Endothelial cell of hepatic sinusoid (primary cell): ENCODE measurements at regions not wholly inside any gene's neighbourhood (a gene's known extent, or its start where the extent isn't known, plus 50 kb on each side); places are given as distances from the start of the nearest gene placed in this dataset.

Experiments used
- in situ Hi-C: cut with HindIII; loops from 2 replicates; pipeline ENCODE4 v1.10.0; 2017; ENCODE audit warnings: low sequenced_read_pairs

GRCh38 chr1:18010408-18010807, 97.2 kb upstream of the IGSF21 start:
- in situ Hi-C loops = no loop called here

- in situ Hi-C loops = no loop called here
Measured at GRCh38 chr1:18010945-18011344, 96.7 kb upstream of the IGSF21 start.

GRCh38 chr1:18011703-18012102, 95.9 kb upstream of the IGSF21 start:
- in situ Hi-C loops = no loop called here

DNA sequence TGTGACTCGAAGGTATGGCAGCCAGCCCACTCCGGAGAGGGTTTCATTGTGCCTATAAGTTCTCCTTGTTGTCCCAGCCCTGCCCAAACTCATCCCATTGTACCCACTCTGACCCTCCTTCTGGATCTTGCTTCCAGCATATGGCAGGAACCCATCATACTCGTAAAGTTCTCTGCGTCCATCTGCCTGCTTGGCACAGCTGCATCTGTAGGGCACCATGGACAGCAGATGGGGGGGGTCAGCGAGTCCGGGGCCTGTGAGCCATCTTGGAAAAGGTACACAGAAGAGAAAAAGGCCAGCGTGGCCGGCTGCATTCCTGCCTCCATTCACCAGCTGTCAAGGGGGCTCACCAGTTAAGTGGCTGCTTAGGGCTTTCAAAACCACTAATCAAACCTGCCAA, 94.9 kb upstream of the IGSF21 start:
- in situ Hi-C loops = no loop called here

- in situ Hi-C loops = no loop called here
Measured at GRCh38 chr1:18013216-18013615, 94.4 kb upstream of the IGSF21 start.

- in situ Hi-C loops = no loop called here
Measured at GRCh38 chr1:18015719-18016118, 91.9 kb upstream of the IGSF21 start.

DNA sequence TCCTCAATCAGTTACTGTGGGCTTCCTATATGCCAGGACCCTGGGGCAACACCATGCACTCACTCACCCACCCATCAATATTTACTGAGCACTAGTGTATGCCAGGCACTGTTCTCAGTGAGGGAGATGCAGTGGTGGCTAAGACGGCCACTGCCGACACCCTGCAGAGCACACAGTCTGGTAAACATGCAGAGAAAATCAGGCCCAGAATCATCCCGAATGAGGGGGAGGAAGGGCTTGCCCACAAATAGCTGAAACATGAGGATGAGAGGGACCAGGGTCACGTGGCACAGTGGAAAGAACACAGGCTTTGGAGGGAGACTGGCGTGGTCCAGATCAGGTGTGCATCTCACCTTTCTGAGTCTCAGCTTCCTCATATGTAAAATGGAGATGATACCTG, 89.2 kb upstream of the IGSF21 start:
- in situ Hi-C loops = no loop called here

- in situ Hi-C loops = no loop called here
Measured at GRCh38 chr1:18020021-18020817, 87.4 kb upstream of the IGSF21 start.

DNA sequence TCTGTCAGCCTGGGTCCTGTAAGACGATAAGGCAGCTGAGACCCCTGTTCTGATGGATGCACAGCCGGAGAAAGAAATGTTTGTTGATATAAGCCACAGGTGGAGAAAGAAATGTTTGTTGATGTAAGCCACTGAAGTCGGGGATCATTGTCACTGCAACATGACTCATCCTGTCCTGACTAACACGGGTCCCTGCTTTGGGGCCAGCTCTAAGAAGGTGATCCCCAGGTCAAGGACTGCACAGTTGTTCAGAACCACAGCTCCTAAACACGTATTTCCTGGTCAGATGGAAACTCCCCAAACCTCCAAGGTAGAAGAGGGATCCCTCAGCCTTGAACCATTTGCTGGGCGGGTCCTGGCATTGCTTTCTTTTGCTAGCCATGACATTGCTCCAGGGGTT, 86.4 kb upstream of the IGSF21 start:
- in situ Hi-C loops = no loop called here

DNA sequence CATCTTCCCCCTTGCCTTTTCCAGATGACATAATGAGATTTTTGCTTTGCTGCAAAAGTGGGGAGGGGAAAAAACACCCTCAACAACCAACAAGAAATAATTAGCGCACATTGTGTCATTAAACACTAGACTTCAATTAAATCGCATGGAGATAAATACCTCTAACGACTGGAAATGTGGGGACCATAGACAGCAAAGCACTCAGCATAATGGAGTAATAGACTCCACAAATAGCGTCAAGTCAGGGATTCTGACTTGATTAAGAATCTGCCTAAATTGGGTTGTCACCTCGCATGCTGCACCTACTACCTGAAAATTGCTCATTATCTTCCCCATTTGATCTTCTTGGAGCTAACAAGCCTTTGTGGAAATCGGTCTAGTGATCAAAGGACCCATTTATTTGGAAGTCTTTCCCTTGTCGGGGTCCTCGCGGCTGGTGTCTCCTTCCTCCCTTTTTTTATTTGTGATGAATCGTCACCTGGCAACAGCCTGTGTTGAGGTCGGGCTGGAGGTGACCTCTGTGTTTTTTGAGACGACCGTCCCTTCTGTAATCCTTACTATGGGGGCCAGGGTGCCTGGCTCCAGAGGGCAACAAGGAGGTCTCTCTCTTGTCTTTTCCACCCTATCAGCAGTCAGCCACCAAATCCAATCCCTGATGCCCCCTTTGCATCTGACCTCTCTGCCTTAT, 75.3 kb upstream of the IGSF21 start:
- in situ Hi-C loops = no loop called here

DNA sequence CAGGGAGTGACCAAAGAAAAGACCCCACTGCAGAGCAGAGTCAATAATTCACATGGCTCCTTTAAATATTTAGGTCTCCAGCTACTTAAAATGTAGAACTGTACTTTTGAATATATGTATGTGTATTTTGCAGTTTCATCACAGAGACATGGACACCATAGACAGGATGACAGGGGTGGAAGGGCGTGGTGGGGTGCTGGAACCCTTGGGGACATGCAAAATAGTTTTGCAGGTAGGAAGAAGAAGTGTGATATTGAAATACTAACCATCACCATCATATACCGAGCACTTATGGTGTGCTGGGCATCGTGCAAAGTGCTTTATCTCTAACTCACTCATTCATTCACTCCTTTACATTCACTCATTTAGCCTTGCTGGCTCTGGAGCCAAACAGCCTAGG, 72.5 kb upstream of the IGSF21 start:
- in situ Hi-C loops = no loop called here

DNA sequence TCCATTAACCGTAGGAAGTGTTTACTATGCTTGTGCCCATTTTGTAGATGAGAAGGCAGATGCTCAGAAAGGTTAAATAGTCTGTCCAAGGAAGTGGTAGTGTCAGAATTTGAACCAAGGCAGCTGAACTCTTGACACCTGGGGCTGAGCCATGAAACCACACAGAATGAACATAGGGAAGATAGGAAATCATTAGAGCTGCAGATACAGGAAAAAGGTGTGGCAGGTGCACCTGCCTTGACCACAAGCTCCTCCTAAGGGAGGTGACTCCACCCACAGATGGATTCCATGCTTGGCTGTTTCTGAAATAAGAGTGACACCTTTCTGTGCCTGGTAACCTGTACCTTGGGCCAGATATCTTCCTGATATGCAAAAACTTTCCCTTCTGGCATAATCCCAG, 69.9 kb upstream of the IGSF21 start:
- in situ Hi-C loops = no loop called here

DNA sequence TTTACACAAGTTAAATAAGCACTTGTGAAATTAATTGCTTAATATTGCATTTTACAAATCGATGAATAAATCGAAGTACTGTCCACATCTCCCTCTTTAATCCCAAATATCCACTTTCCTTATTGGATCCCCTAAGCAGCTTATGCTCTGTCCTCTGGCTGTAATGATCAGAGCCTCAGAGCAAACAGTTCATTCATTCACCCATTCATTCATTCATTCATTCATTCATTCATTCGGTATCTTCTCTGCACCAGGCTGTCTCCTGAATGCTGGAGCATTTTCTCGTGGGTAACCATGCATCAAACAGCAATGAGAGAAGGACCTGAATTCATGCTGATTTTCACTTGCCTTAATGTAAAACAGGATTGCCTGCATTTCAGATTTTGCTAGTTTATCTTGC, 69.5 kb upstream of the IGSF21 start:
- in situ Hi-C loops = no loop called here

DNA sequence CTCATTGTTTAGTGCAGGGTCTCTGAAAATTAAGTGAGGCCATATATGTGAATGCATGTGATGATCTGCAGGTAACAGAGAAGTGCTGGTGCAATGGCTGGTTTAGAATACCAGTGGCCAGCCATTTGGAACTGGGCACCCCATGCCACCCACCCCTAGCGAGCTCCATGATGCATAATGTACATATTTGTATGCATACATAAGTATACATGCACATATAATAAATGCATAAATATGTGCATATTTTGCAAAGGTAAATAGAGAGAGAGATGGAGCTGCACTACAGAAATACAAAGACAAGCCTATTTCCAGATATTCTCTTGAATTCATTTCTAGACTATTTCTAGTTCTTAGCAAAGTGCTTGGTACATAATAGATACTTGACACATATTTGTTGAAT, 68.5 kb upstream of the IGSF21 start:
- in situ Hi-C loops = no loop called here

DNA sequence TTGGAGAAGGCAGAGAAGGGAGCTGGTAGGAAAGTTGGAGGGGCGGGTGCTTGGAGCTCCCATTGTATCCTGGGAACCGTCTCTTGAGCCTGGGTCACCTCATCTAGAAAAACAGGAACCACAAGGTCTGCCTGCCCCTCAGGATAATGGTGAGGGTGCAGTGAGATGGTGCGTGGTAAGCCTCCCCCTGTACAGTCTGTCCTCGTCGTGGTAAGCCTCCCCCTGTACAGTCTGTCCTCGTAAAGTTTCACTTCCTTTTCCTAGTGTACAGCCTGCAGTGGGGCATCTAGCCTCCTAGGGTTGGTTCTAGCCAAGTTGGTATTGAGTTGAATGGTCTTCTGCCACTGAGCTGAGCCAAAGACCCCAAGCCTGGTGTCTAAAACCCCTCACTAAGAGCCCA, 66.5 kb upstream of the IGSF21 start:
- in situ Hi-C loops = no loop called here

DNA sequence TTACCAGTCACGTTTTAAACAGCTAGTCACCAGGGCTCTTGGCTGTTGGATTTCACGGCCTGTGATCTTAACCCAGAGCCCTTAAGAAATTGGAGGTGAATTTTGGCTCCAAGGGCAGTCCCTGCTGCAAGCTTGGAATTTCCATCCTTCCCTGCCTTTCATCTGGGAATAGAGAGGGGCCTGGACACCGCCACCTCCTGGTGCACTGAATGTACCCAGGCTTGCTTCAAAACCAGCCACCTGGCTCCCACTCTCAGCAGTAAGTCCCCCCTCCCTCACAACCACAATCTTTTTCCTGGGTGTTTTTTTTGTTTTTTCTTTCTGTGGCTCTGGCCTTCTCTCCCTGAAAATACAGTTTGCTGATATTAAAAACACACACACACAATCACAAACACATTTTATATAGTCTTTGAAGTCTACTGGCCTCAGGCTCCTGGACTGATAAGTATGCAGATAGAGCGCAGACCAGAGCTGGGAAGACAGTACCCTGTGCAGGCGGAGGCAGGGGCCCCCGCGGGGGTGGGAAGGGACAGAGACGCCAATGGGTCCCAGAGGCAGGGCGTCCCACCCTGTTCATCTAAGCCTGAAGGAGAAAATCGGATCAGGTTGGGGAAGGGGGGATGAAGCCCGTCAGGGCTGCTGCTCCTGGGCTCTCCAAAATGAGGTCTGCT, 65.8 kb upstream of the IGSF21 start:
- in situ Hi-C loops = no loop called here

- in situ Hi-C loops = no loop called here
Measured at GRCh38 chr1:18043871-18044270, 63.7 kb upstream of the IGSF21 start.

DNA sequence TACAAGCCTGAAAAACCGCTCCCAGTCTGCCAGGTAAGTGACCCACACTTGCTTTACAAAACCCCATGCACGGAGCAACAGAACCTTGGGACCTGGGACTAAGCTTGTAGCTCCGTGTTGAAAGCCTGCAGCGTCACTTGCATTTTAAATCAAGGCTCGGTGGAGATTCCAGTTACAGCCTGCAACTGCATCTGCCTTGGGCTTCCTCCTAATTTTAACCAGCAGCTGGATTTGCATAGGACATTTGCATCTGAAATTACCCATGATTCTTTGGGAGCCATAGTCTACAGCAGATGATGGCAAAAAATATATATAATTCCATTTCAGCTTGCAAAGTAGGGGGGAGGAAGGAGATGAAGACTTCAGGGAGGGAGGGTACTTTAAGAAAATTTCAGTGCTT, 62.4 kb upstream of the IGSF21 start:
- in situ Hi-C loops = no loop called here

- in situ Hi-C loops = no loop called here
Measured at GRCh38 chr1:18045621-18046020, 62.0 kb upstream of the IGSF21 start.

GRCh38 chr1:18047122-18047521, 60.5 kb upstream of the IGSF21 start:
- in situ Hi-C loops = no loop called here

DNA sequence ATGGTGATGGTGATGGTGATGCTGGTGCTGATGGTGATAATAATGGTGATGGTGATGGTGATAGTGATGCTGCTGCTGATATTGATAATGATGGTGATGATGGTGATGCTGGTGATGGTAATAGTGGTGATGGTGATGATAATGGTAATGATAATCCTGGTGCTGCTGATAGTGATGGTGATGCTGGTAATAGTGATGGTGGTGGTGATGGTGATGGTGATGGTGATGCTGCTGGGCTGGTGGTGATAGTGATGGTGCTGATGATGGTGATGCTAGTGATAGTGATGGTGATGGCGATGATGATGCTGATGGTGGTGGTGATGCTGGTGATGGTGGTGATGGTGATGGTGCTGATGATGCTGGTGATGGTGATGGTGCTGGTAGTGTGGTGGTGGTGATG, 58.4 kb upstream of the IGSF21 start:
- in situ Hi-C loops = no loop called here

DNA sequence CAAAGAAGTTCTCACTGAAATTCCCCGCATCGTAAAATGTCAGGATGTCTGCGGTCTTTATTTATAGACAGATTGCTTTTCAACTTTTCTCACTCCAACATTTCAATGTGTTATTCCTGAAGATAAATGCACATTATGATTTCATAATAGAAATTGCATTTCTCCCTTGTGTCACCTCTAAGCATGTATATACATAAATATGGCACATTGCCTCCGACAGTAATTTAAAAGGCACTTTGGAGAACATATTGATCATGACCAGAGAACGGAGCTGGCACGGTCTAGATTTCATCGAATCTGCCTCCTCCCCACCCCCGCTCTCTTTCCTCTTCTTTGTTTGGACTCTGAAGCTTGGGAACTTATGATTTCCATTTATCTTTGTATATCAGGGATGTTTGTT, 54.9 kb upstream of the IGSF21 start:
- in situ Hi-C loops = no loop called here
